Activated CD8-positive, alpha-beta T cell treated with anti-CD3 and anti-CD28 coated beads, Interleukin-2, amount 10 ng/mL, durations not matched to agents 7 days and 5 days (primary cell): ENCODE measurements at regions not wholly inside any gene's neighbourhood (a gene's known extent, or its start where the extent isn't known, plus 50 kb on each side); places are given as distances from the start of the nearest gene placed in this dataset.

ENCODE experiments used
- ATAC-seq: fragments of 150-1000 bp; cut with Tn5 transposase; one replicate; pipeline ENCODE4 v1.10.0; 2021; ENCODE audit warnings: moderate library complexity
- CTCF ChIA-PET: fragments of 350-600 bp; sonication (Branson Sonifier 250); formaldehyde crosslinking; loops from one replicate; lab custom pipeline; 2021; ENCODE audit warnings: antibody characterized with exemption; lab: Charles Lee
- POLR2A ChIA-PET: fragments of 350-600 bp; sonication (Branson Sonifier 250); formaldehyde crosslinking; loops from one replicate; lab custom pipeline; 2021; ENCODE audit warnings: antibody characterized with exemption; lab: Charles Lee
- DNase-seq: peaks from one replicate; pipeline ENCODE4 v3.0.0-alpha.2; 2020
- H3K27ac Mint-ChIP-seq: one replicate; pipeline ENCODE4 v1.8.0; 2021; ENCODE audit warnings: mild to moderate bottlenecking, mixed read lengths
- H3K27me3 Mint-ChIP-seq: one replicate; pipeline ENCODE4 v1.8.0; 2021; ENCODE audit warnings: low read depth, mixed read lengths
- H3K36me3 Mint-ChIP-seq: one replicate; pipeline ENCODE4 v1.8.0; 2021; ENCODE audit warnings: low read depth, mixed read lengths
- H3K4me1 Mint-ChIP-seq: one replicate; pipeline ENCODE4 v1.8.0; 2021; ENCODE audit warnings: low read depth, mixed read lengths
- H3K4me3 Mint-ChIP-seq: one replicate; pipeline ENCODE4 v1.8.0; 2021; ENCODE audit warnings: mild to moderate bottlenecking, mixed read lengths
- H3K9me3 Mint-ChIP-seq: one replicate; pipeline ENCODE4 v1.8.0; 2022; ENCODE audit warnings: mixed read lengths; ENCODE audit not compliant: insufficient read depth

DNA sequence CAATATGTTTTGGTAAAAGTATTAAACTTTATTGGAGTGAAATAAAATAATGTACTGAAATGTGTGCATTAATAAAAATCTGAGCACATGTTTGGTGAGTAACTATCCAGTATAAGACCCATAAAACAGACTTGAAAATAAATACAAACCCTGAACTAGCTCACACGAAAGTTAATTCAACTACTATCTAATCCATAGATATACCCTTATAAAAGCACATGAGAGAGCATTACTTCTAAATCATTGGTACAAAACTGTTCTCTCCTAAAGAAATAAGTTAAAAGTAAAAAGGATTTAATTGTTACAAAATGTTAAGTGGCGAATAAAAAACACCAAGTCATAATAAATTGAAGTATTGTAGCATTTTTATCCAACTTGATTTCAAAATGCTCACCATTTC lies 295.6 kb downstream of the PTPRC start:
- DNase-seq (no peak), ATAC-seq (no peak)
- peaks cover 26% of the 10 kb centered on the region for H3K36me3 Mint-ChIP-seq
- no peaks in the 10 kb centered on the region for H3K9me3 Mint-ChIP-seq
- H3K4me3 Mint-ChIP-seq, result no peak overlapping the region
- ChIA-PET POLR2A (interaction anchor here (0.6 to 4.1 kb wide), 5 partner anchors 77 to 239 kb away, joined by 3 to 45 read pairs (median 4); no protein-coding TSS in a partner anchor), CTCF (interaction anchor here (0.8 to 3.5 kb wide), 5 partner anchors 107 to 308 kb away, joined by 3 to 30 read pairs (median 5); no protein-coding TSS in a partner anchor)
- H3K27ac Mint-ChIP-seq, result no peak overlapping the region
- peaks cover 33% of the 10 kb centered on the region for H3K4me1 Mint-ChIP-seq
- H3K27me3 Mint-ChIP-seq, result no peaks in the 10 kb centered on the region

DNA sequence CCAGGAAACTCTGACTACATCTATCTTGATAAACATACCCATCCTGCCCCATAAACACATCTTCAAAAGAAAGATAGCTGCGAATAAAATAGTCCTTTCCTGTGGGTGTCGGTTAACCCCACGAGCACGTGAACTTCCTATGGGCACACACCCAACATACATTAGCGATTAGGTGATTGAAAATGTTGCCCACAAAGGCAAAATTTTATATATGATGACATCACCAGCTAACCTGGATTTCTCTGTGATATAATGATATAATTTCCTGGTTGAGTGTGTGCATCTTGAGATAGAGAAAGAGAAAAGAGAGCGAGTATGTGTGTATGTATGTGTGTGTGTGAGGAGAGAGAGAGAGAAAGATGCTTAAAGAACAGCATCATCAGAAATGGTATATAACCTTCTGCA lies 296.1 kb downstream of the PTPRC start:
- H3K36me3 Mint-ChIP-seq, result peaks cover 25% of the 10 kb centered on the region
- no peaks in the 10 kb centered on the region for H3K9me3 Mint-ChIP-seq
- H3K27ac Mint-ChIP-seq, result no peak overlapping the region
- DNase-seq (peak; percentile 89), ATAC-seq (peak; percentile 43)
- H3K4me1 Mint-ChIP-seq, result peaks cover 29% of the 10 kb centered on the region
- ChIA-PET CTCF (interaction anchor here (0.8 to 3.5 kb wide), 4 partner anchors 107 to 239 kb away, joined by 3 to 30 read pairs (median 11); no protein-coding TSS in a partner anchor), POLR2A (interaction anchor here (0.6 to 4.1 kb wide), 13 partner anchors 13 to 295 kb away, joined by 3 to 45 read pairs (median 6); no protein-coding TSS in a partner anchor)
- H3K4me3 Mint-ChIP-seq, result no peak overlapping the region
- no peaks in the 10 kb centered on the region for H3K27me3 Mint-ChIP-seq

DNA sequence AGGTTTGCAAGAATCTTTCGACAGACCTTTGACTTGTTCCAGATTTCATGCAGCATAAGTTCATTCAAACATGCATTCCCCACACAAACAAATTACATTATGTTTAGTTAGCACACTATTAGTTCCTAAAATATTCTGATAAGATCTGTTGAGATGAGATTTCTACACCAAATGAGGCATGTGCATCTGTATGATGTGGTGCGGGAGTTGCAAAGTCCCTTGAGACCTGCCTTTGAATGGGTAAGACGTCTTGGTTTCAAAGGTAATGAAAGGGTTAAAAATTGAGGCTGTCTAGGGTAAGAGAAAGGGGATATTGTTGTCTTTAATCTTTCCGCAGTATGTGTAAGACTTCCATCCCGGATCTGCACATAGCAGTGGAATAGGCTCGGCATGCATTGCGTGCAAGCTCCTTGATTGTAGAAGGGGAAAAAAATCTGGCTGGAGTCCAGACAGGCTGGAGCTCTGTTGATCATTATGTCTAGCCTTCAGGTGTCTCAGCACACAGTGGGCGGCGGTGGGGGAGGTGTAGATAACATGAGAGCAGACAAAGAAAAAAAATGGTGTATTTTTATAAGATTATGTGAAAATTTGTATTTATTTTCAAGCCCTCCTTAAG lies 296.6 kb downstream of the PTPRC start:
- CTCF ChIA-PET, result interaction anchor here (0.8 to 3.5 kb wide), 7 partner anchors 15 to 238 kb away, joined by 3 to 30 read pairs (median 9); no protein-coding TSS in a partner anchor

DNA sequence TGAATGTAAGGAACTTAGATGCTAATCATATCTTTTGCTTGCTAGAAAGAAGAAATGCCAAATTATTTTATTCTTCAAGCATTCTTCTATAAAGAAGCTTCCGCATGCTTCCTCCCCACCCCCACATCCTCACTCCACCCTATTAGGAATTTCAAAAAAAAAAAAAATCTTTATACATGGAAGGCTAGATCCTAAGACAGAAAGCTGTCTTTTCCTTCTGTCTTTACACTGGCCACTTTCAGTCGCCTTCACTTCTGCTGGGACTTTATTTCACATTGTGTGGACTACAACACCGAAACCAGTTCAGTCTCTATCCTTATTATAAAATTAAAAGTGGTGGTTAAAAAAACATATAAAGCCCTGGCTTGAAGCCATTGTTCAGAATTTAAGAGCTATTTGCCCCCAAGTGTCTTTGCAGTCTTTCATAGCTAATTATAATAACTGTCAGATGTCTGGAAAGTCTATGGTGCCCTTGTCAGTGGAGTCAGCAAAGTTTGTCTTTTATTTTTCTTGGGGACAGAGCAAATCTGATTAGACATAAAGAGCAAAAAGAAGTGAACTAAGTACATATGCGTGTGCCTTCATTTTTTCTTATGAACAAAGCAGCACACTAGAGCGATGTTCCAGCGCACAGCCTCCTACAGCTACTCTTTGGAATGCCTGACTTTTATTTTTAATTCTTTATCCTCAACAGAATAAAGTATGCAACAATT lies 297.7 kb downstream of the PTPRC start:
- ChIA-PET POLR2A (interaction anchor here (0.6 to 4.1 kb wide), 45 partner anchors 8 to 418 kb away, joined by 3 to 45 read pairs (median 4); no protein-coding TSS in a partner anchor), CTCF (interaction anchor here (0.9 to 3.5 kb wide), 18 partner anchors 8 to 307 kb away, joined by 3 to 30 read pairs (median 4); no protein-coding TSS in a partner anchor)
- Mint-ChIP-seq H3K27me3 (no peaks in the 10 kb centered on the region), H3K27ac (peak overlapping the region; percentile 88), H3K4me1 (peaks cover 23% of the 10 kb centered on the region), H3K4me3 (no peak overlapping the region), H3K9me3 (peaks cover 4% of the 10 kb centered on the region), H3K36me3 (peaks cover 23% of the 10 kb centered on the region)
- peak; percentile 14 for ATAC-seq
- no peak for DNase-seq

More for the DNA sequence above, 296.6 kb downstream of the PTPRC start:
- H3K4me3 Mint-ChIP-seq, result no peak overlapping the region
- DNase-seq (peak; percentile 77), ATAC-seq (peak; percentile 29)
- H3K27me3 Mint-ChIP-seq, result no peaks in the 10 kb centered on the region
- POLR2A ChIA-PET, result interaction anchor here (0.6 to 4.1 kb wide), 16 partner anchors 13 to 296 kb away, joined by 3 to 45 read pairs (median 4); no protein-coding TSS in a partner anchor
- H3K36me3 Mint-ChIP-seq, result peaks cover 22% of the 10 kb centered on the region
- H3K27ac Mint-ChIP-seq, result no peak overlapping the region
- peaks cover 25% of the 10 kb centered on the region for H3K4me1 Mint-ChIP-seq
- no peaks in the 10 kb centered on the region for H3K9me3 Mint-ChIP-seq

DNA sequence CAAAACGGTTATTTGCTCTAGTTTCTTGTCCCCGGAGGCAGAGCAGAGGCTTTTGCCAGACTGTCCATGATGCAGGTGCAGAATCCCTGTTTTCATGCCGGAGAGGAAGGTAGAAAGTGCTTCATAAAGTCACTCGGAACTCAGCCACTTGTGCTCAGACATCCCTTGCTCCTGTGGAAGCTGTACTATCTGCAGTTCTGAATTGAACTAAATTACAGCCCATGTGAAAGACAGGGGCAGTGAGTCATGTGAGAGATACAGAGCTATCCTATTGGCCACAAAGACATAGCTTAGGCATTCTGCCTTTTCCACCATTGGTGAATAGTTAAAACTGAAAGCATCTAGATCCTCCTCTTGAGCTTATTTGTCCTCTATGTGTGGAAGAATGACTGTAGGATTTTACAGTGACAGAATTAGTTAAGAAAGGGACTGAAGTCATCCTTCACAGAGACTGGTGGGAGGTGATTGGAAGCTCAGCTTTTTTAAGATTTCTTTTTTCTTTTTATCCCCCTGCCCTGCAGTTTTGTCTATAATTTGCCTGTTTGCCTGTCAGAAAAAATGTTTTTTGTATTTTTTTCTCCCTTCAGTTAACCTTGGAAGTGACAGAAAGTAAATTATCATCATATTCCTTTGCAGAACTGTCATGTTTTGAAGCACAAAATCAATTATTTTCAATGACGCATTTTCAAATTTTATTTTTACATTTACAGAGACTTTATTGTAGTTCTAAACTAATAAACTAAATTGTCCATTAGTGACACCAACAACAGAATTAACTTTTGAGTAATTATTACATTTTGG lies 298.6 kb downstream of the PTPRC start:
- ChIA-PET POLR2A (interaction anchor here (0.6 to 4.1 kb wide), 39 partner anchors 9 to 329 kb away, joined by 3 to 45 read pairs (median 4); no protein-coding TSS in a partner anchor), CTCF (interaction anchor here (0.5 to 3.5 kb wide), 18 partner anchors 9 to 1558 kb away, joined by 3 to 30 read pairs (median 4); no protein-coding TSS in a partner anchor)
- Mint-ChIP-seq H3K4me3 (no peak overlapping the region), H3K9me3 (peaks cover 7% of the 10 kb centered on the region), H3K27ac (peak overlapping the region; percentile 88), H3K27me3 (no peaks in the 10 kb centered on the region), H3K36me3 (peaks cover 23% of the 10 kb centered on the region), H3K4me1 (peaks cover 21% of the 10 kb centered on the region)
- DNase-seq, result peak; percentile 82
- ATAC-seq, result peak; percentile 92

DNA sequence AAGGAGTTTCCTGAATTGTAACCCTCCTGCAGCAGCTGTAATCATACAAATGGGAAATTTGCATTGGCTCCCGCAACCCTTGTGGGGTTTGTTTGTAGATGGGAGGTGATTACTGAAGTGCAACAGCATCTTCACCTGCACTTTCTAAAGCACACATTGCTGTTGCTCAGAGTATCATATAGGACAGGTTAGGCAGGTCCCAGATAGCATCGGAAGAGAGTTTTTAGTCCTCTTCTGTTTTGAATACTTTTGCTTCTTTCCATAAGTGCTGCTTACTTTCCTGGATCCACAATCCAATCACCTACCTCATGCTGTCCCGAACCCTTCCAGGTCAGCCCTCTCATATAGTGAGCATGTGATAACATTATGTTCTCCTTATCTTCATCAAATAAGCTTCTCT lies 300.4 kb downstream of the PTPRC start:
- H3K27me3 Mint-ChIP-seq, result no peaks in the 10 kb centered on the region
- H3K9me3 Mint-ChIP-seq, result peaks cover 7% of the 10 kb centered on the region
- DNase-seq, result no peak
- POLR2A ChIA-PET, result no interaction called here
- peaks cover 11% of the 10 kb centered on the region for H3K4me1 Mint-ChIP-seq
- peaks cover 10% of the 10 kb centered on the region for H3K36me3 Mint-ChIP-seq
- CTCF ChIA-PET, result interaction anchor here (1.0 kb wide), 2 partner anchors 10 to 12 kb away, joined by 3 read pairs; no protein-coding TSS in a partner anchor
- no peak overlapping the region for H3K4me3 Mint-ChIP-seq
- H3K27ac Mint-ChIP-seq, result no peak overlapping the region
- no peak for ATAC-seq

DNA sequence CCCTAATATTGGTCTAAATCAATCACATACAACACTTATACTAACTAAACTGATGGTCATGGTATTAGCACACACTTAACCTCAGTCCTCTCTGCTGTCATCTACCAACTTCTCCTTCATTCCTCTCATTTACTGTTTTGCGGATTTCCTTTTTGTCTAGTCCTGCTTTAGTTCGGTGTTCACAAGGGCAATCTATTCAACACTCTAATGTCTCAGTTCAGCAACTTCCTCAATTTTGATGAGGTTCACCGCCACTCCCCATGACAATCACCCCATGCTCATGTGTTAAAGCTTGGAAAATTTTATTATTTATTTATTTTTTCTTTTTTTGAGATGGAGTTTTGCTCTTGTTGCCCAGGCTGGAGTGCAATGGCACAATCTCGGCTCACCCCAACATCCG lies 301.1 kb downstream of the PTPRC start:
- ChIA-PET POLR2A (no interaction called here), CTCF (interaction anchor here (1.0 kb wide), 1 partner anchor 12 kb away, joined by 3 read pairs; no protein-coding TSS in a partner anchor)
- Mint-ChIP-seq H3K27ac (no peak overlapping the region), H3K36me3 (peaks cover 10% of the 10 kb centered on the region), H3K4me3 (no peak overlapping the region), H3K27me3 (no peaks in the 10 kb centered on the region), H3K4me1 (peaks cover 11% of the 10 kb centered on the region), H3K9me3 (peaks cover 7% of the 10 kb centered on the region)
- no peak for DNase-seq
- no peak for ATAC-seq

DNA sequence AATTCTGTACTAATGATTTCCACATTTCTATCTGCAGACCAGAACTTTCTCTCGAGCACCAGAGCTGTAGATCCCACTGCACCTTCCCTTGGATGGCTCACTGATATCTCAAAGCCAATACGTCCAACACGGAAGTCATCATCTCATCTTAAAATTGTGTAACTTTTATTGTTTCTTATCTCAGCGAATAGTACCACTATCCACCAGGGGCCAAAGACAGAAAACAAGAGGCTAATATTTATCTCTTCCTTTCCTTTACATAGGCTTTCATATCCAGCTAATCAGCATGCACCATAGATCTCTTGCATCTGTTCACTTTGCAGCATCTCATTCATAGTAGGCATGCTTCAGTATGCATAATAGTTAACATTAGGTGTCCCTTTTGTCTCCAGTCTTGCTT lies 303.6 kb downstream of the PTPRC start:
- H3K36me3 Mint-ChIP-seq, result peaks cover 5% of the 10 kb centered on the region
- DNase-seq (no peak), ATAC-seq (no peak)
- H3K27me3 Mint-ChIP-seq, result no peaks in the 10 kb centered on the region
- peaks cover 10% of the 10 kb centered on the region for H3K4me1 Mint-ChIP-seq
- POLR2A ChIA-PET, result no interaction called here
- no peak overlapping the region for H3K4me3 Mint-ChIP-seq
- H3K9me3 Mint-ChIP-seq, result peaks cover 7% of the 10 kb centered on the region
- CTCF ChIA-PET, result no interaction called here
- no peak overlapping the region for H3K27ac Mint-ChIP-seq

DNA sequence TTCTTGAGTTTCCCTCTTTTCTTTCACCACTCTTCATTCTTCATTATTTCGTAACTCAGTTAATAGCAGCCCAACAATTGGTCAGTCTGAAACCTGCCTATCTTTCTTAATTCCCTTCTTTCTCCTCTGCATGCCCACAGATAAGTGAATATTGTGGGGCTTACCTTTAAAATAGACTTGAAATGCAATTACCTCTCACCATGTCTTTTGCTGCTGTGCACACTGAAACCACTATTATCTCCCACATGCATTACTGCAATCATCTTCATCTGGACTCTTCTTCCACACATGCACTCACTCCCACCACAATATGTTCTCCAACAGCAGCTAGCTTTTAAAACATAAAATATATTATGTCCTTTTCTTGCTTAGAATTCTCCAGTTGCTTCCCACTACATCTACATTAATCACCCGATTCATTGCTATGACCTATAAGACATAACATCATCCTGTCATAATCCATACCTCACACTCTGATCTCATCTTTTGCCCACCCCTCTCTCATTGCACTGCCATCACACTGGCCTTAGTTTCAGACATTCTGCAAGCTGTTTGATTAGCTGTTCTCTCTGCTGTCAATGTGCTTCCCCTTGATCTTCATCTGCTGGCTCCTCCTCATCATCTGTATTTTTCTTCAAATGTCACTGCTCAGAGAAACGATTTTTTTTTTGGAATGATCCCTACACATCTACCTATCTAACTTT lies 304.8 kb downstream of the PTPRC start:
- H3K4me3 Mint-ChIP-seq, result no peak overlapping the region
- POLR2A ChIA-PET, result no interaction called here
- no peaks in the 10 kb centered on the region for H3K27me3 Mint-ChIP-seq
- DNase-seq (no peak), ATAC-seq (no peak)
- H3K27ac Mint-ChIP-seq, result no peak overlapping the region
- CTCF ChIA-PET, result no interaction called here
- H3K4me1 Mint-ChIP-seq, result no peaks in the 10 kb centered on the region
- H3K36me3 Mint-ChIP-seq, result peaks cover 5% of the 10 kb centered on the region
- peaks cover 7% of the 10 kb centered on the region for H3K9me3 Mint-ChIP-seq

DNA sequence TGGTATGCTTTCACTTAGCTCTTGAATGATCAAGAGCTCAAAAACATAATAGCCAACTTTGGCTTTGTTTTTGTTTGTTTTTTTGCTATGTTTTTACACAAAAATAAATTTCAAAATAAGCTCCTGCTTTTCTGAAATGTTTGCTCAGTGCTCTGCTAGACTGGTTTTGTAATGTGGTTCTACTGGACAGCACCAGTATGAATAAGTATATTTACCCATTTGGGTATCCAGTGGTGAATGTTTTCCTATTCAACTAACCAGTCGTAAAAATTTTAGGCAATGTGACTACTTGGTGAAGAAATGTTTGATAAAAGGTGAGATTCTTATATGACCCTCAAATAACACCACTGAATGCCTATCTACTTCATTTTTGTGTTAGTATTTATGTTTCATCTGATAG lies 308.6 kb downstream of the PTPRC start:
- CTCF ChIA-PET, result no interaction called here

More for the DNA sequence above, 308.6 kb downstream of the PTPRC start:
- Mint-ChIP-seq H3K4me1 (peaks cover 3% of the 10 kb centered on the region), H3K9me3 (peaks cover 7% of the 10 kb centered on the region), H3K36me3 (peaks cover 4% of the 10 kb centered on the region), H3K27me3 (no peaks in the 10 kb centered on the region), H3K4me3 (no peak overlapping the region), H3K27ac (no peak overlapping the region)
- DNase-seq, result no peak
- ATAC-seq, result no peak
- POLR2A ChIA-PET, result no interaction called here
